ENCODE measurements at regions not wholly inside any gene's neighbourhood (a gene's known extent, or its start where the extent isn't known, plus 50 kb on each side); places are given as distances from the start of the nearest gene placed in this dataset.

GRCh38 chr20:52890130-52890529, 82.0 kb upstream of the TSHZ2 start:
- BruUV-seq (replicated peaks): no TSS peak
- CTCF ChIA-PET: no interaction called here
- TF ChIP-seq SPI1 (IDR thresholded peaks at IDR 0.05; ENCODE audit: borderline replicate concordance, insufficient read depth, low read depth, low read length) (peak; percentile 27; the same call in 1 of the 2 replicates), ZBTB33 (IDR thresholded peaks at IDR 0.05) (no peak)

GRCh38 chr20:52889225-52889624, 82.9 kb upstream of the TSHZ2 start:
- no peak for ATAC-seq
- ChIA-PET POLR2A (no interaction called here), CTCF (no interaction called here), SMC1A (ENCODE audit: uncharacterized antibody, unreplicated experiment) (interaction anchor here (1.2 kb wide), 1 partner anchor 17 kb away, joined by 3 read pairs; no protein-coding TSS in a partner anchor), RAD21 (ENCODE audit: unreplicated experiment) (no interaction called here)
- no TSS peak for BruUV-seq (replicated peaks)
- H4K20me1 ChIP-seq (ENCODE audit: control insufficient read depth, insufficient read depth): no peaks in the 10 kb centered on the region
- no peaks in the 10 kb centered on the region for H3K79me2 ChIP-seq (ENCODE audit: control insufficient read depth, insufficient read depth, low read length)
- H3K4me2 ChIP-seq (ENCODE audit: control insufficient read depth, insufficient read depth): no peak overlapping the region
- no peak overlapping the region for H3K27ac ChIP-seq (ENCODE audit: control insufficient read depth, insufficient read depth)
- no peak for FAIRE-seq
- H3K36me3 ChIP-seq (ENCODE audit: control insufficient read depth in 2 of 2, insufficient read depth in 2 of 2, low read length in 1 of 2): no peaks in the 10 kb centered on the region
- intact Hi-C loops (cut with micrococcal nuclease; ENCODE audit: unreplicated experiment): no loop called here
- no peaks in the 10 kb centered on the region for H3K4me1 ChIP-seq (ENCODE audit: control insufficient read depth, insufficient read depth, low read length)
- in situ Hi-C loops (cut with MboI): no loop called here
- H3K27me3 ChIP-seq (replicated peaks in 1 of 2; ENCODE audit: control insufficient read depth in 2 of 2, insufficient read depth in 2 of 2, low read length in 1 of 2): 0 out of 4 replicates have a peak, but pooled peaks cover 0 to under 1% of the 10 kb centered on the region in 2 experiments
- no peak overlapping the region for H3K9ac ChIP-seq (ENCODE audit: control insufficient read depth, insufficient read depth, low read length)
- WGBS (ENCODE audit: insufficient coverage, insufficient replicate concordance, low lambda C conversion rate, missing lambda C conversion rate): 72% methylated on average over 4 of the region's 4 CpGs
- no peak for DNase-seq (ENCODE audit: low read depth, low spot score)
- no peak overlapping the region for H2AFZ ChIP-seq (ENCODE audit: control insufficient read depth, low read depth, low read length)
- H3K9me3 ChIP-seq (replicated peaks; ENCODE audit: control insufficient read depth, insufficient read depth, low read length): no peaks in the 10 kb centered on the region
- H3K4me3 ChIP-seq: no peak overlapping the region
- TF ChIP-seq RAD51 (IDR thresholded peaks at IDR 0.05) (no peak), SUZ12 (IDR thresholded peaks at IDR 0.05; ENCODE audit: unreplicated experiment) (no peak), ZNF622 (IDR thresholded peaks at IDR 0.05) (no peak), JUND (IDR thresholded peaks at IDR 0.05; ENCODE audit: low read depth, low read length) (no peak), GABPA (IDR thresholded peaks at IDR 0.05; ENCODE audit: low read depth) (no peak), POLR2AphosphoS2 (IDR thresholded peaks at IDR 0.05; ENCODE audit: low read depth, low read length) (no peak), ZBED1 (IDR thresholded peaks at IDR 0.05; ENCODE audit: borderline replicate concordance) (no peak), PBX3 (IDR thresholded peaks at IDR 0.05; ENCODE audit: insufficient replicate concordance, low read depth, low read length) (no peak), ZNF592 (IDR thresholded peaks at IDR 0.05) (no peak)

More at GRCh38 chr20:52890130-52890529, 82.0 kb upstream of the TSHZ2 start:
- Histone ChIP-seq H3K4me2 (ENCODE audit: control insufficient read depth, insufficient read depth) (no peak overlapping the region), H3K9me3 (replicated peaks; ENCODE audit: control insufficient read depth, insufficient read depth, low read length) (no peaks in the 10 kb centered on the region), H3K9ac (ENCODE audit: control insufficient read depth, insufficient read depth, low read length) (no peak overlapping the region), H3K27ac (ENCODE audit: control insufficient read depth, insufficient read depth) (no peak overlapping the region), H3K36me3 (ENCODE audit: control insufficient read depth in 2 of 2, insufficient read depth in 2 of 2, low read length in 1 of 2) (no peaks in the 10 kb centered on the region), H4K20me1 (ENCODE audit: control insufficient read depth, insufficient read depth) (no peaks in the 10 kb centered on the region), H3K79me2 (ENCODE audit: control insufficient read depth, insufficient read depth, low read length) (no peaks in the 10 kb centered on the region), H3K27me3 (replicated peaks in 1 of 2; ENCODE audit: control insufficient read depth in 2 of 2, insufficient read depth in 2 of 2, low read length in 1 of 2) (0 out of 4 replicates have a peak, but pooled peaks cover 0 to 2% of the 10 kb centered on the region in 2 experiments), H3K4me3 (no peak overlapping the region), H3K4me1 (ENCODE audit: control insufficient read depth, insufficient read depth, low read length) (no peaks in the 10 kb centered on the region), H2AFZ (ENCODE audit: control insufficient read depth, low read depth, low read length) (no peak overlapping the region)
- in situ Hi-C loops (cut with MboI) (no loop called here), intact Hi-C loops (cut with micrococcal nuclease; ENCODE audit: unreplicated experiment) (no loop called here)
- ChIA-PET POLR2A (no interaction called here), RAD21 (ENCODE audit: unreplicated experiment) (no interaction called here), SMC1A (ENCODE audit: uncharacterized antibody, unreplicated experiment) (no interaction called here)
- no peak for DNase-seq (ENCODE audit: low read depth, low spot score)
- ATAC-seq: no peak
- 17% methylated on average over 3 of the region's 3 CpGs for WGBS (ENCODE audit: insufficient coverage, insufficient replicate concordance, low lambda C conversion rate, missing lambda C conversion rate)
- no peak for FAIRE-seq

All from GM12878 (cell line).